HepG2 (cell line): ENCODE measurements at regions not wholly inside any gene's neighbourhood (a gene's known extent, or its start where the extent isn't known, plus 50 kb on each side); places are given as distances from the start of the nearest gene placed in this dataset.

Experiments
- ATAC-seq: fragments of 200-7000 bp; cut with Tn5 transposase; 3 replicates; pipeline ENCODE4 v1.9.1; 2020; ENCODE audit warnings: mild to moderate bottlenecking, moderate library complexity
- BruUV-seq: library from RNA; stranded (reverse); fragments of 400-500 nt; replicated peaks from 2 replicates; lab custom pipeline; 2021; lab: Mats Ljungman, UMichigan
- CTCF ChIA-PET: fragments of 300-600 bp; formaldehyde crosslinking; extraction: SDS; loops from one replicate; lab custom pipeline; 2021; ENCODE audit warnings: low total read pairs, inconsistent platforms, low intra/inter-chr PET ratio; lab: Yijun Ruan, JAX
- POLR2A ChIA-PET: fragments of 350-600 bp; sonication (Branson Sonifier 250); formaldehyde crosslinking; loops from one replicate; lab custom pipeline; 2020; ENCODE audit warnings: antibody characterized with exemption, inconsistent platforms; lab: Yijun Ruan, JAX
- DNase-seq: peaks from one replicate; pipeline ENCODE4 v3.0.0-alpha.2; 2015; ENCODE audit warnings: low spot score
- FAIRE-seq: peaks from 3 replicates; lab custom pipeline; 2011; peaks lifted over from hg19 to GRCh38; lab: Jason Lieb, UNC
- H2AFZ ChIP-seq: one replicate; pipeline ENCODE4 v1.6.1; 2011; ENCODE audit warnings: low read length, inconsistent platforms
- H3K27ac ChIP-seq: fragments of 300-600 bp; 3 replicates; pipeline ENCODE4 v1.8.0; 2011; ENCODE audit warnings: mixed run types, mild to moderate bottlenecking, mixed read lengths, low read length, inconsistent platforms; ENCODE audit not compliant: insufficient read depth; ENCODE audit errors: extremely low read length
- H3K27me3 ChIP-seq, 2 experiments: fragments of 200-600 bp in 1 of 2; 2 replicates in 1 of 2; 3 replicates in 1 of 2; pipeline versions ENCODE4 v1.6.0 to v1.8.0; 2011; ENCODE audit warnings: low read length in 2 of 2, mild to moderate bottlenecking in 2 of 2, moderate library complexity in 2 of 2, inconsistent platforms in 1 of 2; ENCODE audit not compliant: insufficient read depth in 2 of 2, control insufficient read depth in 1 of 2
- H3K36me3 ChIP-seq, 2 experiments: fragments of 200-600 bp in 1 of 2; replicated peaks in 1 of 2; 2 replicates in 1 of 2; 3 replicates in 1 of 2; pipeline versions ENCODE4 v1.5.1 to v1.8.0; 2011; ENCODE audit warnings: low read length in 2 of 2, inconsistent platforms in 1 of 2; ENCODE audit not compliant: insufficient read depth in 2 of 2, control insufficient read depth in 1 of 2
- H3K4me1 ChIP-seq: 2 replicates; pipeline ENCODE4 v1.5.1; 2012; ENCODE audit warnings: low read length, inconsistent platforms; ENCODE audit not compliant: insufficient read depth
- H3K4me2 ChIP-seq: 2 replicates; pipeline ENCODE4 v1.6.0; 2011; ENCODE audit warnings: low read depth, low read length, inconsistent platforms
- H3K4me3 ChIP-seq, 3 experiments: fragments of 200-600 bp in 1 of 3; sonication (generic), shearing (Covaris generic) in 1 of 3; replicated peaks in 1 of 3; 2 replicates each; pipeline ENCODE4 v1.5.1; 2011 to 2016; ENCODE audit warnings: low read length in 3 of 3, inconsistent platforms in 2 of 3, low read depth in 2 of 3, mild to moderate bottlenecking in 2 of 3, control low read depth in 1 of 3, mixed read lengths in 1 of 3; ENCODE audit not compliant: insufficient read depth in 1 of 3
- H3K79me2 ChIP-seq: one replicate; pipeline ENCODE4 v1.6.1; 2011; ENCODE audit warnings: low read length, inconsistent platforms; ENCODE audit not compliant: insufficient read depth
- H3K9ac ChIP-seq: 2 replicates; pipeline ENCODE4 v1.6.0; 2011; ENCODE audit warnings: mild to moderate bottlenecking, low read depth, low read length, inconsistent platforms; ENCODE audit not compliant: insufficient read depth
- H3K9me3 ChIP-seq: 2 replicates; pipeline ENCODE4 v1.5.1; 2012; ENCODE audit warnings: mild to moderate bottlenecking, low read length
- H4K20me1 ChIP-seq: 2 replicates; pipeline ENCODE4 v1.6.0; 2011; ENCODE audit warnings: inconsistent platforms, mild to moderate bottlenecking, low read length, moderate library complexity; ENCODE audit not compliant: insufficient read depth
- AGO1 ChIP-seq: fragments of 200-400 bp; formaldehyde crosslinking; IDR thresholded peaks from 2 replicates; pipeline ENCODE4 v1.6.1; 2017; ENCODE audit warnings: mild to moderate bottlenecking, low read depth, low read length, moderate library complexity; ENCODE audit not compliant: poor library complexity, severe bottlenecking
- ELF1 ChIP-seq: sonication (generic); formaldehyde crosslinking; IDR thresholded peaks from 2 replicates; pipeline ENCODE4 v1.4.0; 2020; ENCODE audit warnings: missing genetic modification reagents
- IKZF5 ChIP-seq: IDR thresholded peaks from 2 replicates; pipeline ENCODE4 v1.6.1; 2018; ENCODE audit warnings: missing genetic modification reagents, mild to moderate bottlenecking, missing compliant biosample characterization
- JARID2 ChIP-seq: sonication (generic); formaldehyde crosslinking; IDR thresholded peaks from 2 replicates; pipeline ENCODE4 v1.8.1; 2023; ENCODE audit warnings: missing genetic modification reagents, inconsistent platforms; ENCODE audit not compliant: insufficient replicate concordance
- MTA3 ChIP-seq: sonication (generic); formaldehyde crosslinking; IDR thresholded peaks from 2 replicates; pipeline ENCODE4 v1.4.0; 2020; ENCODE audit warnings: missing genetic modification reagents
- NBN ChIP-seq: fragments of 450-650 bp; conservative IDR thresholded peaks from 2 replicates; pipeline ENCODE4 v1.6.1; 2017
- NFYC ChIP-seq: IDR thresholded peaks from 2 replicates; pipeline ENCODE4 v1.6.1; 2016; ENCODE audit warnings: missing genetic modification reagents, missing compliant biosample characterization
- NR1H2 ChIP-seq: sonication (generic); formaldehyde crosslinking; IDR thresholded peaks from 2 replicates; pipeline ENCODE4 v1.8.1; 2022; ENCODE audit warnings: low read depth, missing genetic modification reagents, borderline replicate concordance
- SNAPC4 ChIP-seq: sonication (generic); formaldehyde crosslinking; IDR thresholded peaks from 2 replicates; pipeline ENCODE4 v1.4.0; 2020; ENCODE audit warnings: mild to moderate bottlenecking, missing genetic modification reagents
- TGIF2 ChIP-seq: IDR thresholded peaks from 2 replicates; pipeline ENCODE4 v1.6.1; 2016; ENCODE audit warnings: control low read depth, missing compliant biosample characterization
- YEATS4 ChIP-seq: sonication (generic); formaldehyde crosslinking; IDR thresholded peaks from 2 replicates; pipeline ENCODE4 v1.4.0; 2020; ENCODE audit warnings: missing genetic modification reagents, borderline replicate concordance
- ZBTB34 ChIP-seq: sonication (generic); formaldehyde crosslinking; IDR thresholded peaks from 2 replicates; pipeline ENCODE4 v1.8.0; 2022; ENCODE audit warnings: mild to moderate bottlenecking, missing genetic modification reagents
- ZBTB7A ChIP-seq: sonication (generic); formaldehyde crosslinking; IDR thresholded peaks from 2 replicates; pipeline ENCODE4 v1.8.0; 2022; ENCODE audit warnings: mild to moderate bottlenecking, missing genetic modification reagents
- ZFP37 ChIP-seq: sonication (generic); formaldehyde crosslinking; IDR thresholded peaks from 2 replicates; pipeline ENCODE4 v1.4.0; 2020; ENCODE audit warnings: missing genetic modification reagents, borderline replicate concordance
- ZNF143 ChIP-seq: sonication (generic); formaldehyde crosslinking; IDR thresholded peaks from 2 replicates; pipeline ENCODE4 v1.4.0; 2020; ENCODE audit warnings: missing genetic modification reagents
- ZNF326 ChIP-seq: sonication (generic); formaldehyde crosslinking; IDR thresholded peaks from 2 replicates; pipeline ENCODE4 v1.4.0; 2020; ENCODE audit warnings: missing genetic modification reagents, borderline replicate concordance
- ZNF652 ChIP-seq: IDR thresholded peaks from 2 replicates; pipeline ENCODE4 v1.6.1; 2016; ENCODE audit warnings: low read depth, borderline replicate concordance
- WGBS: methylation state at CpG from one replicate; pipeline ENCODE4 v1.1.6; 2017; ENCODE audit warnings: low lambda C conversion rate; 5-methylcytosine and 5-hydroxymethylcytosine counted together
- in situ Hi-C: cut with HindIII; loops from 2 replicates; pipeline ENCODE4 v1.10.0; 2017; ENCODE audit warnings: low pct_unique_long_range_greater_than_20kb; ENCODE audit not compliant: extremely low pct_ligation_motif_present
- intact Hi-C: fragments of 100-400 bp; cut with micrococcal nuclease; formaldehyde crosslinking; loops from one replicate; pipeline ENCODE4 v1.10.0; 2022; ENCODE audit not compliant: unreplicated experiment

- DNase-seq (no peak), ATAC-seq (no peak), FAIRE-seq (no peak)
- Histone ChIP-seq H3K9ac (no peak overlapping the region), H3K4me2 (no peak overlapping the region), H3K4me3 (no peak overlapping the region), H3K36me3 (no peaks in the 10 kb centered on the region), H3K4me1 (no peaks in the 10 kb centered on the region), H3K9me3 (no peaks in the 10 kb centered on the region), H4K20me1 (no peaks in the 10 kb centered on the region), H3K79me2 (no peaks in the 10 kb centered on the region), H2AFZ (no peak overlapping the region), H3K27ac (no peak overlapping the region), H3K27me3 (no peaks in the 10 kb centered on the region; a peak in 1 of 5 replicates)
- BruUV-seq, result no TSS peak
- intact Hi-C loops (no loop called here), in situ Hi-C loops (no loop called here)
- WGBS, result 54% methylated on average over 16 of the region's 18 CpGs
- CTCF ChIA-PET, result no interaction called here
- POLR2A ChIA-PET, result no interaction called here
- TF ChIP-seq ZNF143 (no peak), ZNF652 (CRISPR knock-in tag) (no peak), ELF1 (CRISPR knock-in tag) (no peak), NBN (no peak), ZBTB34 (no peak), ZNF326 (CRISPR knock-in tag) (no peak), YEATS4 (CRISPR knock-in tag) (no peak), NR1H2 (CRISPR knock-in tag) (no peak), AGO1 (no peak), IKZF5 (CRISPR knock-in tag) (no peak), NFYC (CRISPR knock-in tag) (no peak), MTA3 (CRISPR knock-in tag) (no peak), ZBTB7A (no peak), TGIF2 (CRISPR knock-in tag) (no peak), SNAPC4 (CRISPR knock-in tag) (no peak), JARID2 (CRISPR knock-in tag) (no peak), ZFP37 (CRISPR knock-in tag) (no peak)
Observed at GRCh38 chr15:70337277-70338186, 239.8 kb upstream of the TLE3 start.
